ENCODE measurements at regions not wholly inside any gene's neighbourhood (a gene's known extent, or its start where the extent isn't known, plus 50 kb on each side); places are given as distances from the start of the nearest gene placed in this dataset.

GRCh38 chr13:22227895-22228294 is 557.0 kb downstream of the FGF9 start:
- FAIRE-seq (no peak), DNase-seq (ENCODE audit: low read depth, low spot score) (no peak)
- Histone ChIP-seq H4K20me1 (ENCODE audit: control insufficient read depth, extremely low read depth, insufficient read depth, low read length) (no peaks in the 10 kb centered on the region), H3K4me1 (ENCODE audit: control insufficient read depth, extremely low read depth, insufficient read depth, low read length) (no peaks in the 10 kb centered on the region), H3K79me2 (ENCODE audit: control insufficient read depth, insufficient read depth, low read length) (no peaks in the 10 kb centered on the region), H3K27me3 (ENCODE audit: control insufficient read depth, extremely low read depth, insufficient read depth, low read length) (no peaks in the 10 kb centered on the region), H3K27ac (ENCODE audit: control insufficient read depth, insufficient read depth, low read length) (no peak overlapping the region), H2AFZ (ENCODE audit: control insufficient read depth, low read length) (no peak overlapping the region), H3K4me3 (ENCODE audit: control insufficient read depth in 2 of 3, extremely low read depth in 1 of 3, insufficient read depth in 2 of 3, low read depth in 1 of 3, low read length in 3 of 3) (no peak overlapping the region), H3K4me2 (ENCODE audit: control insufficient read depth, extremely low read depth, insufficient read depth, low read depth, low read length) (no peak overlapping the region), H3K9me3 (ENCODE audit: control insufficient read depth, low read depth, low read length) (no peaks in the 10 kb centered on the region), H3K9me1 (ENCODE audit: control insufficient read depth, extremely low read depth, insufficient read depth, low read length) (no peaks in the 10 kb centered on the region), H3K36me3 (ENCODE audit: control insufficient read depth in 2 of 2, extremely low read depth in 1 of 2, insufficient read depth in 2 of 2, low read length in 2 of 2) (no peaks in the 10 kb centered on the region), H3K9ac (ENCODE audit: control insufficient read depth, extremely low read depth, insufficient read depth, low read length) (no peak overlapping the region)
- dilution Hi-C loops (cut with MboI; ENCODE audit: extremely low pct_ligation_motif_present, low sequenced_read_pairs) = no loop called here
- TF ChIP-seq EZH2 (IDR thresholded peaks at IDR 0.05; ENCODE audit: low read length) (no peak), CTCF (optimal IDR thresholded peaks at IDR 0.05 in 1 of 3, IDR thresholded peaks at IDR 0.05 in 1 of 3, conservative IDR thresholded peaks at IDR 0.05 in 1 of 3; ENCODE audit: extremely low read depth in 1 of 3, insufficient read depth in 2 of 3, low read length in 3 of 3) (no peak)

- no peaks in the 10 kb centered on the region for H3K9me1 ChIP-seq (ENCODE audit: control insufficient read depth, extremely low read depth, insufficient read depth, low read length)
- no peaks in the 10 kb centered on the region for H3K36me3 ChIP-seq (ENCODE audit: control insufficient read depth in 2 of 2, extremely low read depth in 1 of 2, insufficient read depth in 2 of 2, low read length in 2 of 2)
- no peaks in the 10 kb centered on the region for H3K79me2 ChIP-seq (ENCODE audit: control insufficient read depth, insufficient read depth, low read length)
- no peak overlapping the region for H3K9ac ChIP-seq (ENCODE audit: control insufficient read depth, extremely low read depth, insufficient read depth, low read length)
- FAIRE-seq (no peak), DNase-seq (ENCODE audit: low read depth, low spot score) (no peak)
- H3K9me3 ChIP-seq (ENCODE audit: control insufficient read depth, low read depth, low read length) = no peaks in the 10 kb centered on the region
- H3K27me3 ChIP-seq (ENCODE audit: control insufficient read depth, extremely low read depth, insufficient read depth, low read length) = no peaks in the 10 kb centered on the region
- dilution Hi-C loops (cut with MboI; ENCODE audit: extremely low pct_ligation_motif_present, low sequenced_read_pairs) = no loop called here
- H3K4me1 ChIP-seq (ENCODE audit: control insufficient read depth, extremely low read depth, insufficient read depth, low read length) = no peaks in the 10 kb centered on the region
- H3K4me3 ChIP-seq (ENCODE audit: control insufficient read depth in 2 of 3, extremely low read depth in 1 of 3, insufficient read depth in 2 of 3, low read depth in 1 of 3, low read length in 3 of 3) = no peak overlapping the region
- no peak overlapping the region for H3K4me2 ChIP-seq (ENCODE audit: control insufficient read depth, extremely low read depth, insufficient read depth, low read depth, low read length)
- H2AFZ ChIP-seq (ENCODE audit: control insufficient read depth, low read length) = no peak overlapping the region
- TF ChIP-seq CTCF (optimal IDR thresholded peaks at IDR 0.05 in 1 of 3, IDR thresholded peaks at IDR 0.05 in 1 of 3, conservative IDR thresholded peaks at IDR 0.05 in 1 of 3; ENCODE audit: extremely low read depth in 1 of 3, insufficient read depth in 2 of 3, low read length in 3 of 3) = no peak
- no peak for TF ChIP-seq EZH2 (IDR thresholded peaks at IDR 0.05; ENCODE audit: low read length)
- no peaks in the 10 kb centered on the region for H4K20me1 ChIP-seq (ENCODE audit: control insufficient read depth, extremely low read depth, insufficient read depth, low read length)
- H3K27ac ChIP-seq (ENCODE audit: control insufficient read depth, insufficient read depth, low read length) = no peak overlapping the region
Measured at GRCh38 chr13:22229916-22230315, 559.0 kb downstream of the FGF9 start.

All from keratinocyte (primary cell).